H1 (cell line): ENCODE measurements at regions not wholly inside any gene's neighbourhood (a gene's known extent, or its start where the extent isn't known, plus 50 kb on each side); places are given as distances from the start of the nearest gene placed in this dataset.

Experiments used
- JUND ChIP-seq: IDR thresholded peaks from 2 replicates; pipeline ENCODE4 v1.6.1; 2011; ENCODE audit warnings: mild to moderate bottlenecking, improper control_type of control experiment, low read length
- RAD21 ChIP-seq, 2 experiments: IDR thresholded peaks in 1 of 2; conservative IDR thresholded peaks in 1 of 2; 2 replicates each; pipeline ENCODE4 v1.6.1; 2011; ENCODE audit warnings: low read depth in 2 of 2, low read length in 2 of 2, improper control_type of control experiment in 1 of 2, inconsistent platforms in 1 of 2, mild to moderate bottlenecking in 1 of 2, moderate library complexity in 1 of 2

GRCh38 chr22:34861787-34862186 lies 204.2 kb upstream of the ISX start (continued):
- TF ChIP-seq JUND (no peak), RAD21 (IDR thresholded peaks at IDR 0.05 in 1 of 2, conservative IDR thresholded peaks at IDR 0.05 in 1 of 2; ENCODE audit: low read depth in 2 of 2, low read length in 2 of 2) (no peak)
